Muscle of back (tissue), 3 donors: ENCODE measurements at regions not wholly inside any gene's neighbourhood (a gene's known extent, or its start where the extent isn't known, plus 50 kb on each side); places are given as distances from the start of the nearest gene placed in this dataset.
"Not testable (repeated sequence)": the region's sequence is repeated elsewhere in the genome, so short reads cannot be mapped to it uniquely, and the experiment has no call there.

Experiments
- DNase-seq, 3 donors: peaks; one replicate each; pipeline versions ENCODE4 v3.0.0 to v3.0.0-alpha.2; 2013

DNA sequence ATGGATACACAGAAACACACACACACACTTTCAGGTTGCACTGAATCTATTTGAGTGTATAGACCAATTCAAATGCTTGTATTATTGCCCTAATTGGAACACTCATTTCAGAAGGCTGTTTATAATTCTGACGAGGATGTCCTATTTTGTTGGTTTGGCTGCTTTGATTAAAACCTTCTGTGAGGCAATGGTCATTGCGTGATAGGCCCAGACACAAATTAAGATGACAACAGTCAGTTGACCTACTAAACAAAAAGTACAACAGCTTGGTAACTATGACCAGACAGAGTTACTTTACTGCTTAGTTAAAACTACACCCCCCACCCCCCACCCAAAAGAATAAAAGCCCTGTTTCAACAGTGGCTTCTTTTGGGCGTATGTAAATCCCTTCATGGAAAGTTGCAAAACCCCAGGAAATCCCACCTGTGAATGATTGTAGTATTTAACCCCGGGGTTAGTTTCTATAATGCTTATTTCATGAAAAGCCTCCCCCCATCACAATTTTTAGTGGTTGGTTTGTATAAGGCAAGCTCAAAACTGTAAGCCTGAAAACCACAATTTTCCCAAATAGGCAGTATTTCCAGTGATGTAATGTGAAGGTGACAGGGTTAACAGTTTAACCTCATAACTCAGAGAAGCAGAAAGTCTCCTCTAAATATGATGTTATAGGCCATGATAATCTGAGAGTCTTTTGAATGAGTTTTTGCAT is 340.8 kb downstream of the FGF10 start:
- DNase-seq = no peak

DNA sequence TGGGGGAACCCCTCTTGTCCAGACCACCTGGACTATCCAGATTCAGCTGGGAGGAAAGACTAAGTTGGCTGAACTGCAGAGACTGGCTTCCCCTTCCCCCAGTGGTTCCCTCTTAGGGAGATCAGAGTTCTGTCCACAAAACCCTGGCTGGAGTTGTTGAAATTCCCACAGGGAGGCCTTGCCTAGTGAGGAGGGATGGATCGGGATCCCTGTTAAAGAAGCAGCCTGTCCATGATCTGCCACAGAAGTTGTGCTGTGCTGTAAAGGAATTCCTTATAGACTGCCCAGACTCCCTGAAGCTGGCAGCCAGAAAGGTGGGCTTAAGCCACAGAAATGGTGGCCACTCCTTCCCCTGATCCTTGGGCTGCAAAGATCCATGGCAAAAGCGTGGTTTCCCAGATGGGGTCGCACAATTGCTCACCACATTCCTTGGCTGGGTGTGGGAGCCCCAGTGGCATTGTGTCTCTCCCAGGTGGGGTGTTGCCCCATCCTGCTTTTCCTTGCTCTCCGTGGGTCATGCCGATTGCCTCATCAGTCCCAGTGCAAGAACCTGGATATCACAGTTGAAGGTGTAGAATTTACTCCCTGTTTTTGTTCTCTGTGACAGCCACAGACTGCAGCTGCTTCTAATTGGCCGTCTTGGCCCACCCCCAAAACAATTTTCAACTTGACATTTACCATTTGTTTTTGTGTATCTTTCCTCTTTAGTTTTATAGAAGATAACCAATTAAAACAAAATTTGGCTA is 342.4 kb downstream of the FGF10 start:
- peak in 2 of 3 donors; percentile 18 to 52 for DNase-seq

DNA sequence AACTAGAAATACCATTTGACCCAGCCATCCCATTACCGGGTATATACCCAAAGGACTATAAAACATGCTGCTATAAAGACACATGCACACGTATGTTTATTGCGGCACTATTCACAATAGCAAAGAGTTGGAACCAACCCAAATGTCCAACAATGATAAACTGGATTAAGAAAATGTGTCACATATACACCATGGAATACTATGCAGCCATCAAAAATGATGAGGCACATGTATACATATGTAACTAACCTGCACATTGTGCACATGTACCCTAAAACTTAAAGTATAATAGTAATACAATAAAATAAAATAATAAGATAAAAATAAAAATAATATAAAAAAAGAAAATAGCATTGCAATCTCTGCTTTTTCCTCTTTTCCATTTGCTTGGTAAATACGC is 344.7 kb downstream of the FGF10 start:
- DNase-seq = not testable (repeated sequence)

DNA sequence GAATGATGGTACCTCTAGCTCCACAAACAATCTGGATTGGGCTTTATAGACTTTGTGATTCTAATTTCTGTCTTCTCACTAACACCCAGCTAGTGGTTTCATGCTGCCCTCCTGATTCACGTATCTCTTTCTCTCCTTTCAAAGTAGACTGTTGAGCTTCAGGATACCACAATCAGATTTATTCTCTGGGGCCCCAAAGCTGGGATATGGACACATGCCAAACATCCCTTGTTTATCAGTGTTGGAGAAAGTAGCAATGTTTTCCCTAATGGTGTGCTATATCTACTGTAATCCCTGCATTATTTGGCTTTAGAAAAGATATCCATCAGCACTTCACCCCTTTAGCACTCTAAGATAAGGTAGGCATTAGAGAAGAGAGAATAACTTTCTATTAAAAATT is 361.0 kb downstream of the FGF10 start:
- DNase-seq = no peak

- no peak for DNase-seq
Measured at GRCh38 chr5:44022622-44023021, 366.6 kb downstream of the FGF10 start.

- DNase-seq = no peak
Measured at GRCh38 chr5:44011518-44011917, 377.7 kb downstream of the FGF10 start.

GRCh38 chr5:44002381-44002901 is 386.8 kb downstream of the FGF10 start:
- no peak for DNase-seq

DNA sequence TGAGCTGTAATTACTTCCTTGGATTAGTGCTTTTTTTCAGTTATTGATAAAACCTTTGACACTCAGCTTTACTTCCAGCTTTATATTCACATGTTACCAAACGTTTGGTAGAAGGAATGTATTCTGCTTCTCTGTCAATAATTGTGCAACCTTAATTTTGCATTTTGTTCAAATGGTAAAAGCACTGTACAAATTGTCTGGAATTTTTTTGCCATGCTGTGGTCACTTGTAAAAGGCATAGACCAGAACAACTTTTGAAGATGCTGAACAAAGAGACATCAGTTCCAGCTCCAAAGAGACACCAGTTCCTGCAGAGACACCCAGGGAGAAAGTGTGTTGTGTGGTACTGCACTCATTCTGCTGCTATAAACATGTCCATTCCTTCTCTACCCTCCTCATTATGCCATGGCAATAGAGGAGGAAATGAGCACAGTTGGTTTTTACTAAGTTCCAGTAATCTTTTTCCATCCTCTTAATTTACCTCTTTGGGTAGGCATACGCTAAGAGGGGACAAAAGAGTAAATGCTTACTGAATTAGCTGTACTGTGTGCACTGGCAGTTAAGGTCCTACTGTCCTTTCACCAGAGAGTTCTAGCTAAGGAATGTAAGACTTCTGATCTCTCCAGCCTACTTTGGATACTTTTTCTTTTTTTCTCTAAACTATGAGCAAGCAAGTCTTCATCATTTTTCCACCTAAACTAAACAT is 387.4 kb downstream of the FGF10 start:
- no peak for DNase-seq

- DNase-seq = no peak
Measured at GRCh38 chr5:44001236-44001635, 388.0 kb downstream of the FGF10 start.

- peak in 1 of 3 donors; percentile 32 for DNase-seq
Measured at GRCh38 chr5:43997647-43998272, 391.5 kb downstream of the FGF10 start.

DNA sequence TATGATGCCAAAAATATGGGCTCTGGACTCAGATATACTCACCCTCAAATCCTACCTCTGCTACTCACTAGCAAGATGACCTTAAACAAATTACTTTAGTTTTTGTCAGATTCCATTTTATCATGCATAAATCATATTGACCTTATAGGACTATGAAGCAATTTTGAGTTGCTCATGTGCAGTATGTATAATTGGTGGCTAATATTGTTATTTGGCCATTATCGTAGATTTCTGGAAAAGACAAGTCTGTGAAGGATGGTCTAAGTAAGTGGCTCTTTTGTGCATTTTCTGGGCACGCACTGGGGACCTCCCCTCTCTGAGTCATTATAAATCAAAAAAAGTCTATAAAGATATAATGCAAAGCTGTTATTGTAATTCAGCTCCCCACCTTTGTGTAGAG is 393.0 kb downstream of the FGF10 start:
- no peak for DNase-seq

- DNase-seq = peak in 1 of 3 donors; percentile 12
Measured at GRCh38 chr5:43994352-43994708, 391.4 kb downstream of the NNT start.

- peak in 2 of 3 donors; percentile 11 to 42 for DNase-seq
Measured at GRCh38 chr5:43993634-43994351, 390.8 kb downstream of the NNT start.

DNA sequence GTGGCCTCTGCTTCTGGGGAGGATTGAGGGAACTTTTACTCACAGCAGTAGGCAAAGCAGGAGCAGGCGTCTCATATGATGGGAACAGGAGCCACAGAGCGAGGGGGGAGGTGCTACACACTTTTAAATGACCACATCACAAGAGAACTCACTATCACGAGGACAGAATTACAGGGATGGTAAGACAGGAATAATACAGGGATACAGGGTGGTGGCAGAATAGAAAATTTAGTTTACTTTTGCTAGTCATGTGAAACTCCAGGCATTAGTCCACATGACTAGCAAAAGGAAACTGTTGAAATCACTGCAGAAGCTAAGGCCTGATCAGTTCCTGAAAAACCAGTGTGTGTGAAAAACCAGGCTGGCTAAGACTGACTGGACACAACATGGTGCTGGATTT is 382.4 kb downstream of the NNT start:
- no peak for DNase-seq

DNA sequence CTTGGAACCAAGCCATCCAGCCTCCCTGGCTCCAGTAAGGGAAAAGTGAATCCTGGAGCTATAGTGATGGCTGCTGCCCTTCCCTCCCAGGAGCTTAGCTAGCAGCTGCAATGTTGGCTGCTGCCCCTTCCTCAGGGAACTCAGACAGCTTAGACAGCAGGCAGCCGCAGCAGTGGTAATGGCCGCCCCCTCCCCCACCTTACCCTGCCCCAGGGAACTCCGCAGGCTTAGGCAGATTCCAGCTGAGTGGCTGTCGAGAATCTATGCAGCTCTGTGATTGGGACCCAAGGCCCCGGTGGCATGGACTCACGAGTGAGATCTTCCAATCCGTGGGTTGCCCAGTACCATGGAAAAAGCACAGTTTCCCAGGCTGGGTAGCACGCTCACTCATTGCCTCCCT is 378.6 kb downstream of the NNT start:
- no peak for DNase-seq

DNA sequence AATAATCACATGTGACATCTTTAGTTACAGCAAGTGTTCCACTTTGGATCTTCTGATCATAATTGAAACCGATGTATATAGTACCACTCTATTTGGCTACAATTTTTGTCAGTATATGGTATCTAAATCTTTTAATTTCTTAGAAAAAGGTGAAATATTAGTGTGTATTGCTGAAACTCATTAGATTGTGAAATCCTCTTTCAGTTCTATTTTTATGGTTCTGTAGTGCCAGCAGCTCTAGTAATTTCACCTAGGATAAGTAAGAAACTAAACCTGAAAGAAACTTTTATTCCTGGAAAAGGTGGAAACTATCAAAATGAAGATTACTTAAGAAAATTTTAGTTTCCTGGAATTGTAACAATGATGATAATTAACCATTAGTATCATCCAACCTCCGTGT is 370.9 kb downstream of the NNT start:
- DNase-seq = no peak

DNA sequence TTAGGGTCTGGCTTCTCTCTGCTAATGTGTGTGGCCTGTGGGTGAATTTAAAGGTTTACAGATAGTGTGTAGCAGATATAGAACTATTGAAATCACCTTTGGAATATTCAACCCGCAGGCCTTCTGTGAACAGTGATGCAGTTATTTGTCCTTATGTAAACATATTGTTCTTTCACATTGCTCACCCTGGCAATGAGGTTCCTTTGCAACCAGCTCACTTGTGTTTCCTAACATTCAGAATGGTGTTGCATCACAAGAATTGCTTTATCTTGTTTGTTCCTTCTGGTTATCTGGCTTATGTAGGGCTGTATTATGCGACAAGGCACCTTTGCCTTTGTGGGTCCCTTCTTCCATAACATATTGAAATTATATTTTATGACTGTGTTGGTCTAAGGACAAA is 370.3 kb downstream of the NNT start:
- no peak for DNase-seq

GRCh38 chr5:43967165-43967564 is 364.2 kb downstream of the NNT start:
- DNase-seq = no peak

DNA sequence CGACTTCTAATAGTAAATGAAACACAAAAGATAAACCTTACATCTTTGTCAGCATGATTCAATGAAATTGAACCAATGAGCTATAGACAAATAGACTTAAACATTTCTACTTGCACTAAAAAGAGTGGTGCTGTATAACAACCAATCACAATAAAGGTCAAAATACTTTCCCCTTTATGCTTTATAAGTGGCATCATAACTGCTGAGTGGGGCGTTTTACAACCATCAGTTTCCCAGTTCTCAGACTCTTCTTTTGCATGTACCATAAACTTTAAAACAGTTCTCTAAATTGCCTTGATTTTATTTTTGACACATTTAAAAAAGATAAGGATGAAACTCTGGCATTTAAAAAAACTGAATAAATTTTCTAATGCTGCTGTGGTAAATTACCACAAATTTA is 356.2 kb downstream of the NNT start:
- DNase-seq = no peak

GRCh38 chr5:43947935-43948334 is 345.0 kb downstream of the NNT start:
- DNase-seq = peak; percentile 1 to 12 (median 2)

DNA sequence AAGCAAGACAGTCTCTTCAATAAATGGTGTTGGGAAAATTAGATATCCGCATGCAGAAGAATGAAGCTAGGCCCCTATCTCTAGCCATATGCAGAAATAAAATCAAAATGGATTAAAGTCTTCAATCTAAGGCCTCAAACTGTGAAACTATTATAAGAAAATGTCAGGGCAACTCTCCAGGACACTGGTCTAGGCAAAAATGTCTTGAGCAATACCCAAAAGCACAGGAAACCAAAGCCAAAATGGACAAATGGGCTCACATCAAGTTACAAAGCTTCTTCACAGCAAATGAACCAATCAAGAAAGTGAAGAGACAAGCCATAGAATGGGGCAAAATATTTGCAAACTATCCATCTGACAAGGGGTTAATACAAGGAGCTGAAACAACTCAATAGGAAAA is 338.8 kb downstream of the NNT start:
- DNase-seq = no peak

GRCh38 chr5:43940562-43940961 is 337.6 kb downstream of the NNT start:
- no peak for DNase-seq
